Ammon's horn (tissue), 1 donor: ENCODE measurements at regions not wholly inside any gene's neighbourhood (a gene's known extent, or its start where the extent isn't known, plus 50 kb on each side); places are given as distances from the start of the nearest gene placed in this dataset.
A peak's percentile ranks its signal among the peaks of the same experiment; 100 is the strongest.

Experiments
- DNase-seq: peaks from one replicate; pipeline ENCODE4 v3.0.0-alpha.2; 2016; ENCODE audit warnings: low spot score

DNA sequence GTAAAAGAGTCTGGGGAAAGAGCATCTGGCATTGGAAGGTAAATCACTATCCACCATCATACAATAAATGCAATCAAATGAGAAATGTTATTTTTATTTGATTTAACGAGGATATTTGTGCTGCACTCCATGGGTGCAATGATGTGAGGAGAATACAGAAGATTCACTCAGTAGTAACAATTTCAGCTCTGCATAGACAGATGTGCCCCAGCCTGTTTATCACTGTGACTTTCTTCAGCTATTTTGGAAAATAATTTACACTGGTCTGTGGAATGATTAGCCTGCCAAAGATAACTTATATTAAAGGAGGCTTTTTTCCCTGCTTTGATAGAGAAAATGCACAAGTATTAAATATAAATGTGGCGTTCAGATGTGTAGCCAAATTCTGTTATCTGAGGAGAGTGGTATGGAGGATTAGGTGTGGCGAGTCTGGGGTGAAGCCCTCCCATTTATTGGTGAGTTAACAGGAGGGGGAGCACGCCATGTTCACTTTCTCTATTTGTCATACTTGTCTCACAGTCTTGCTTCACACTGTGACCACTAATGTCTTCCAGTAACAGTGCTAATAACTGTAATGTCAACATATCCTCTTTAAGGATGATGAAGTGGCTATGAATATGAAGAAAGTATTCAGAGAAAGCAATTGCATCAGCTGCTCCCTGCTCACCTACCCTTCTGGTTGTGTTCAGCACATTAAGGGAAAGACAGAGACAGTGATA is 645.6 kb downstream of the MMUT start:
- no peak for DNase-seq

GRCh38 chr6:48814957-48815356 is 648.1 kb downstream of the MMUT start:
- no peak for DNase-seq

DNA sequence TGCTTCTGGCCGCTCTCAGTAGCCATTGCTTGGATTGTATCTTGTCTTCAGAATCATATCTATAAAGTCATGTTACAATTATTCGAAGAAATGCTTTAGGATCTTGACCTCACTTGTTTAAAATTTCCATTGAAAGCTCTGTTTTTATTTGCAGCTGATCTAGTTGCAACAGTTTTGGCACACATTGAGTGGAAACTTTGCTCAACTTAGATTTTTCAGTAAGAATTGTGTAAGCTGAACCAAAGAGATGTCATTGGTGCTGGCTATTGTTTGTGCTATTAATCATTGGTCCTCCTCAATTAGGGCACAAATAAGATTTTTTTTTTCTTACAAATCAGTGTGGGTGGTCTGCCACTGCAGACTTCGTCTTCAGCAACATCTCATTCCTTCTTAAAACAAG is 649.2 kb downstream of the MMUT start:
- DNase-seq = no peak

DNA sequence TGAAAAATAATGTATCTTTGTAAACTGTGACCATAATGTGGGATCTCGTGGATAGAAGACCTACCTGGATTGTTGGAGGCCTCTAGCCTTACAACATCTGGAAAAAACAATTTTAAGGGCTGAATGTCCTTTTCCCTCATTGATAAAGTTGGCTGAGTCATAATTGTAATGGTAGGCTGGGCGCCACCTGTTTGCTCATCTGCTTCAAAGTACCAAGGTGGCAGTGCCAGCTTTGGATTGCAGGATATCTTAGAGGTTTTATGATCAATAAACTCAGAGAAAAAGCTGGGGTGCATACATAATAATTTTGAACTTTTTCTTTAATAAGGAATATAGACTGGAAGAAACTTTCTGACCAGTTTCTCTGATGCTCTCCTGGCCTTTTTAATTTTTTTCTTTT is 653.4 kb downstream of the MMUT start:
- no peak for DNase-seq

DNA sequence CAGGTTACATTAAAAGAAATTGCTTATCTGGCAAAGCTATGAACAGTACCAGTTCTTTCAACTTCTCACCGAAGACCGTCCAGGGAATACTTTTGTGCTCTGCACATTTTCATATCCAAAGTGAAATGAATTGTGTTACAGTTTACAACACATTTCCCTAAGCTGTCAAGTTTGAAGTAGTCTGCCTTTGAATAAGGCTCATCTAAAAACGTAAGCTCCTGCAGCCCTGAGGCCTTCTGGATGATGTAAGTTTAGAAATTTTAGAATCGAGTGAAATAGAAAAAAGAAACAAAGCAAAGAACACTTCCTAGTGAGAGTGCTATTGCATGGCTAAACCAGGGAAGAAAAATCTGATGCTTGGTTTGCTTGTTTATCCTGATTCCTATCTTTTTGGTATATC is 653.8 kb downstream of the MMUT start:
- DNase-seq = no peak

GRCh38 chr6:48798296-48798695 is 664.8 kb downstream of the MMUT start:
- DNase-seq = no peak

DNA sequence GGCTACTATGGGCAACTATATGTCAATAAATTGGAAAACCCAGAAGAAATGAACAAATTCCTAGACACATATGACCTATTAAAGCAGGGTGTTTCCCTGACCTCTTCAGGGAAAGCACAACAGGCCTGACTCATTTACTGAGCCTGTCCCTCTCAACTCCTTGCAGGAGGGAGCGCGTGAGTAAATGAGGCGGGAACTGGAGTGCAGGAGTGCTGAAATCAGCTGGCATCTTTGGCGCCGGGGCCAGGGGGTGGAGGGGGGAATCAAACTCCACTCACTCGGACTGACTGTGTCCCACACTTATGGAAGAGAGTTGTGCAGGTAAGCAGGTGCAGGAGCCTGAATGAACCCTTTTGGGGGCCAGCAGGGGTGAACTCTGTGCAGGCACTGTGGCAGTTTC is 671.2 kb upstream of the PTCHD4 start:
- DNase-seq = no peak

DNA sequence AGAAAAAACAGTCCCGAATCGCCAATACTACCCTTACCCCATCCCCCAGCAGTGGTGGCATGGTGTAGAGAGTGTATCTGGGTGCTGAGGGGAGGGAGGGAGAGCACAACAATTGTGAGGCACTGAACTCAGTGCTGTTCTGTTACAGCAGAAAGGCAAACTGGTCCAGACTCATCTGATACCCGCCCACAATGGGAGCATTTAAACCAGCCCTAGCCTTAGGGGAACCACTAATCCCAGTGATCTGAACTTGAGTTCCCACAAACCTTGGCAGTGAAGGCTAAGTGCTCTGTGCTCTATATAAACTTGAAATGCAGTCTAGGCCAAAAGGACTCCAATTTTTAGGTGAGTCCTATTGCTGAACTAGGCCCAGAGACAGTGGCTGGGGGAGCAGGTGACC is 666.4 kb upstream of the PTCHD4 start:
- DNase-seq = no peak

DNA sequence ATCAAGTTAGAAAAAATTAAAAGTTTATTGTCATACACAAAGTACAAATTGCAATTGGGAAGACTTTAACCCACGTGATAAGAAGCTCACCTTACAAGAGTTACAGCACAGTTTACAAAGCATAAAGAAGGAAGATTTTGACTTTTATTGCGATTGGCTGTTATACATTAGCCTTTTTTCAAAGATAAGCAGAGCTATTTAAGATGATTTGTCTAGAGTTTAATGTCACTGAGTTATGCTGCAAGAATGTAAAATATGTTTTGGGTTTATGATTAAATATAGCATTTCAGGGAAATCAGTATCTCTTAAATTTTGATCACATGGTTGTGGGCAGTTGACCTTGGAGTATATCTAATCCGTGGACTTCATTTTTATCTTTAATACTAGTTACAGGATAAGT is 664.2 kb upstream of the PTCHD4 start:
- DNase-seq = no peak

GRCh38 chr6:48774276-48774675 is 663.3 kb upstream of the PTCHD4 start:
- no peak for DNase-seq

- DNase-seq = no peak
These were observed 655.4 kb upstream of the PTCHD4 start for GRCh38 chr6:48766349-48766748.

- DNase-seq = peak; percentile 53
These were observed 654.5 kb upstream of the PTCHD4 start for GRCh38 chr6:48765352-48765961.

- no peak for DNase-seq
These were observed 653.5 kb upstream of the PTCHD4 start for GRCh38 chr6:48764286-48765044.

GRCh38 chr6:48757661-48758060 is 646.7 kb upstream of the PTCHD4 start:
- DNase-seq = no peak

GRCh38 chr6:48755315-48755714 is 644.3 kb upstream of the PTCHD4 start:
- no peak for DNase-seq

DNA sequence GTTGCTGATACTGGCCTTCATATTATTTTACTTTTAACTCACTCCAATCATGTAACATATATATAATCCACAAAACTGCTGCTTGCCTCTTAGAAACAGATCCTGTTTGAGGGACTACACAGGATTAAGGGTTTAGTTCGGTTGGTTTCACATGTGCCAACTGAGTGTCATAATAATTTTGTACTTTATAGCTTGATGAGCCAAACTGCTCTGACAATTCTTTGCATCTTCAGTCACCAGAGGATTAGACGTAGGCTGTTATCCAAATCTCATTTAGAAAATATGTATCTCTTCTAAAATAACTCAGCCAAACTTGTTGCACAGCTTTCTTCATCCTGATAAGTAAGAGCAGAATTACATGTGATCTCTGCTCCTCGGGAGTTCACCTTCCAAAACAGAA is 643.6 kb upstream of the PTCHD4 start:
- no peak for DNase-seq

GRCh38 chr6:48750861-48751260 is 639.9 kb upstream of the PTCHD4 start:
- no peak for DNase-seq

DNA sequence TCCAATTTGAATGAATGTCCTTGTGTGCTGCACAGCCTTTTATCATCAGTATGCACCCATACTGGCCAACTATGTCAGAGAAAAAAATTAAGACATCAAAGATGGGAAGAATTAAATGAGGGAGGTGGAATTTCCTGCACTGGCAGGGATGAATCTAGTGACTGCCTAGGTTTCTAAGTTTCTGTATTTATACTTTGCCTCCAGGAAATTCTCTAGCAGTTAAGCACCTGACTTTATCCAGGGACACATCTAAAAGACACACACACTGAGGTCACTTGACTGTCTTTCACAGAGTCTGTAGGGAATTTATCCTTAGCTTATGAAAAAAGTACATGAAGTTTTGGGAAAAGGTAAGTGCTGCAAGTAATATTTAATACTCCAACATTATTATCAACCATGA is 636.5 kb upstream of the PTCHD4 start:
- no peak for DNase-seq

DNA sequence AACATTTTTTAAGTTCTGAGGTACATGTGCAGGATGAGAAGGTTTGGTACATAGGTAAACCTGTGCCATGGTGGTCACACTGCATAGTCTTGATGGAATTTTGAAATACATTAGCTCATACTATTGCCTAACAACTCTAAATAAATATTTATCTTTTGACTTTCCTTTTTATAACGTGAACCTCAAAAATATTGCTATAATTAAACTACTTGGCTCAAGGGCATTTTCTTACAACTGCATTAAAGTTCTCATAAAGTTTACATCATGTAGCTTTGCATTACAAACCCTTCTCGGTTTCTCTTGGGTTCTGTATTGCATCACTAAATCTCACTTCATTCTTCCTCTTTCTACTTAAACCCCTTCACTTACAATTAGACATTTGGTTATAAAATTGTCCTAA is 636.0 kb upstream of the PTCHD4 start:
- DNase-seq = no peak

- DNase-seq = no peak
These were observed 634.0 kb upstream of the PTCHD4 start for GRCh38 chr6:48744948-48745347.

DNA sequence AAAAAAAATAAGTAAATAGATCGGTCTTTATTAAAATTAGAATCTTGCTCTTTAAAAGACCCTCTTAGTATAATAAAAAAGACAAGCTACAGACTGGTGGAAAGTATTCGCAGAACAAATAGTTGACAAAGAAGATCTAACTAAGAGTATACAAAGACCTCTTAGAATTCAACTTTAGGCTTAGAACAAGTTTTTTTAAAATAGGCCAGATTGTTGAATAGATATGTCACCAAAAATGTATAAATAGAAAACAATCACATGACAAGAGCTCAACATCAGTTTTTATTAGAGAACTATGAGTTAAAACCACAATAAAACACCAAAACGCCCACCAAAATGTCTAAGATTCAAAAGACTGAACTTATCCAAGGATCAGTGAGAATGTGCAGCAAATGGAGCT is 632.7 kb upstream of the PTCHD4 start:
- no peak for DNase-seq

GRCh38 chr6:48736501-48737206 is 625.7 kb upstream of the PTCHD4 start:
- DNase-seq = no peak

- no peak for DNase-seq
These were observed 624.8 kb upstream of the PTCHD4 start for GRCh38 chr6:48735846-48736245.
